ENCODE measurements at regions not wholly inside any gene's neighbourhood (a gene's known extent, or its start where the extent isn't known, plus 50 kb on each side); places are given as distances from the start of the nearest gene placed in this dataset.
"Not testable (repeated sequence)": the region's sequence is repeated elsewhere in the genome, so short reads cannot be mapped to it uniquely, and the experiment has no call there.

DNA sequence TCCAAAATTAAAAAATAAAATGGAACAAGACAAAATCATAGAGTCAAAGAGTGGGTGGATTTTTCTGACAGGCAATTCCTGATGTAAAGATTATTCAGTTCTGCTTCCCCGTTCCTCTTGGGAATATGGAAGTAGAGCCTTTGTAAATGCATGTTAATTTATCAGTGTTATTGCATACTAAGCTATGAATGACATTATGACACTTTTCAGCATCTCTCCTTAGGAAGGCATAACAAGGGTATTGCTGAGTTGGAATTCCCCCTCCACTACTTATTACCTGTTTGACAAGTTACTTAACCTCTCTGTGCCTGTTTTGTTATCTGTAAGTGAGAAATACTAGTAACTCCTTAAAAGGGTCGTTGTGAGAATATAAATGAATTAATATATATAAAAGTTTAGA is 640.4 kb downstream of the LMO4 start:
- DNase-seq, result no peak

DNA sequence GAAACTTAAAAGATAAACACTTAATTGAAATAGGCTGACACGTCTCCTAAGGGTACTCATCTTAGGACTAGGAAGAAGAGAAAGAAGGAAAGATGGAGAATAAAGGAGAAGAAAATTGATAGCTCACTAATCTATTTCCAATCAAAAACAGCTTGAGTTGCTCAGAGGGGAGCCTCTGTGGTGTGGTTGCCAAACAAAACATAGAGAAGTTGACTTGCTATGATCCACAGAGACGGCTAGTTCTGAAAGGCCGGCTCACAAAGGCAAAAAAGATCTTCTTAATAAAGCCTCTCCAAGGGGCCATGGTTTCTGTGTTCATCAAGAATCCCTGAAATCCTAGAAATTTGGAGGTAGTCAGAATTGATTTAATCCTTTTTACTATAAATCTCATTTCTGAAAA is 644.1 kb downstream of the LMO4 start:
- no peak for DNase-seq

DNA sequence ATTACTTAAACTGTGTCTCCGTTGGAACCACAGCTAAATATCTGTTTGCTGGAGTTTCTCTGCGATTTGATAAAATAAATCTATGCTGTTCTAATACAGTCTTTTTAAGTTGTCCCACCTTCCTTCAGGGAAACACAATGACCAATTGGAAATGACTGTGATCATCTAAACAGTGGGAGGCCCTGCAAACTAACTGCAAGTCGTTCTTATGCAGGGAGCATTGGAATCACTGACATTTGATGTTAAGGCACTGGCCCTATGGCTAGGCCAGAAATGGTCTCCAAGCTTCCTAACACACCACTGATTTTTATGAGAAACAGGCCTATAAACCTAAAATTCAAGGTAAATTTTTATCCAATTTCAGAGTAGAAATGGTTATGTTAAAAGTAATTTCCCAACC is 645.2 kb downstream of the LMO4 start:
- no peak for DNase-seq

DNA sequence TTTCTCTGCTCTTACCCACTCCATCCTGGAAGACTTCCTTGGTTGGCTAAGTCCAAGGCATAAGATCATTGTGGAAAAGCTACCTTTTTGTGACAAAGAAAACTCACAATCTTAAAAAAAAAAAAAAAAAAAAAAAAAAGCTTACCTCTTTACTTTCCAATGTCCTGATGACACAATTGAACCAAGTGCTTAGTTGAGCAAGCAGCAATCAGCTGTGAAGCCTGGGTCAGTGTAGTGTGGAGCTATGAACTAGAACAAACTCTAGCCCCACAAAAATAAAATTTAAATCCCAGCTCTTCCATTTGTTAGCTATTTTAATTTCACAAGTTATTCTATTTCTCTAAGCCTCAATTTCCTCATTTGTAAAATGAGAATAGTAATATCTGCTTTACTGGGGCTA is 647.6 kb downstream of the LMO4 start:
- DNase-seq, result no peak

DNA sequence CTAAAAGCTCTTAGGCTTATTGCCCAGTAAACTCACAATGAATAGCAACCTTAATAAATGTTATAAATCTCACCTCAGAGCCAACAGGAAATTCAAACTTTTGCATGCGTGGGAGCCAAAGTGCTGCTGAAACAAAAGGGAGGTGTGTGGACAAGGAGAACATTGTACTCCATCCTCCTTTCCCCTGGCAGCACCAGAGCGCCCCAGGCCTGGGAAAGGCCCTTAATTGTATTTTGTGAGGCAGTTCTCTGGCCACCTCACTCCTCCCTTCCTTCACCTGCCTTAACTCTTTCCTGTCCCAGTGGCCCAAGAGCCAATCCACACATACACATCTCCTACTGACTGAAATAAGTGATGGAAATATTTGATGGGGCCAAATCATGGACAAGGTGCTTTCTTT is 648.5 kb downstream of the LMO4 start:
- DNase-seq, result no peak

DNA sequence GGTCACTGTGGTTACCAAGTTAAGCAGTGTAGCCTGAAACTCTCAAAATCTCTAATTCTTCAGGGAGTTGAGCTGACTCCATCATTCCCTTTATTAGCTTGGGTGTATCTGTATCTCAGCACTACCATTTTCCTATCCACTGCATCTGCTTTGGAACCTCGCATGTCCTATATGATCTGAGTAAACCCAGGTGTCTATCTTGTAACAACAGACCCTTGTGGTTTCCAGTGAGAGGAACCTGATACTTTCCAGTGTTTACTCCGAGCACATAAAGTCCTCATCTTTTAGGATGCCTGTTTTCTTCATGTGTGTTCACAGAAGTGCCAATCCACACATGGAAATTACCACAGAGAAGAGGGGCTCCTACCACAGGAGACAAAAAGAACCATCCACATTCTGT is 650.4 kb downstream of the LMO4 start:
- peak; percentile 12 for DNase-seq

DNA sequence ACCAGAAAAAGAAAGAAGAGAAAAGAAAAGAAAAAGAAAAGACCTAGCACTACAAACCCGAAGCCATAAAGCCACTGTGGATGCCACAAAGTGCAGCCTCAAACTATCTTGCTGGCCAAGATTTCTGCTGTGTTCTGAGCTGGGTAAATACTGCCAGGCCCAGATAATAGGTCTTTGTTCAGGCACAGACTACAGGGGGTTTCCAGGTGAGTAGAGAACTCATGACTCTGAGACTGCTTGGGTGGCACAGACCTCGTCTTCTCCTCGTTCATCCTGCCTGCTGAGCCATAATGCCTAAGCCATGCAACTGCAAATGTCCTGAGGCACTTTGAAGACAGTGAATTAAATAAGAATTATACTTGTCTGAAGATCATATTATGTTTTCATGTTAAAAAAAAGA is 651.8 kb downstream of the LMO4 start:
- DNase-seq, result no peak

DNA sequence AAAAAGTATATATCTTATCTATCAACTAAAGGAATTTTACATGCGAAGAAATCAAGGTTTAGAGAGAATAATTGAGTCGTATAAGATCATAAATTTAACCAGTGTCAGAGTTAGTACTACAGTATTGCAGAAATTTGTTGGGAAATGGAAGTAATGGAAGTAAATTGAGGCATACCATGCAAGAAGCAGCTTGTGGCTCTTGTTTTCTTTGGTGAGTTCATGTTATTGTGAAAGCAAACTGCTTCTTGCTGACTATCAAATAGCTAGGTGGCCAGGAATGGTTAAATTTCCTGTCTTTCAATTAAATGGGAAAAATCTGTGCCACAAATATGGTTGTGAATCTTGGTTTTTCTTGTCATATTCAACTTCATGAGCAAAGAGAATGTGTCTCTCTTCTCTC is 652.7 kb downstream of the LMO4 start:
- no peak for DNase-seq

DNA sequence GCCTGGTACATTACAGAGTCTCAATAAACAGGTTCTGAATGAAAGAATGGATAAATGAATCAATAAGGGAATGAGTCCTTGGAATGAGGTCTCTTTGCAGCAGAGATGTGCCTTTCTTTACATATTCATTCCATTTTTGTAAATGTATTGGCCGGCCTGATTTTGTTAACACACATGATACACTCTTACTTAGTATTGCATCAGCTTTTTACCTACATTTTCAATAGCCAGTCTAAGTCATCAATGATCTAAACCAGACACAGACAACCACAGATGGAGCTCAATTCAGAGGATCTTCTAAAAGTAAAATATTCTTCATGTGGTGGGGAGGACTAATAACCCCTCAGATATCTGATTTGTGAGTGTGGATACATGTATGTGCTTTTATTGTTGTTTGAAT is 653.1 kb downstream of the LMO4 start:
- peak; percentile 39 for DNase-seq

DNA sequence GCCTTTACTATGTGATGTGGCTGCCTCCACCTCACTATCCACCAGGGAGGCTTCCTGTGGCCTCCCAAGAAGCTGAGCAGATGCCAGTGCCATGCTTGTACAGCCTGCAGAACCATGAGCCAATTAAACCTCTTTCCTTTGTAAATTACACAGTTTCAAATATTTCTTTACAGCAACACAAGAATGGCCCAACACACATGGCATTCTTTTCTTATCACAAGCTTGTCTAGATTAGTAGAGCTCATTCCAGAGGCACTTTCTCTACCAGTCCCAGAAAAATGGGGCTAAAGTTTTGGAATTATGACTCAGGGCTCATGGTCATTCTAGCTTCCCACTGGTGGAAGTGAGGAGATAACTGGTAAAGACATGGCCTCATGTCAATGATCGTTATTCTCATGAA is 655.2 kb downstream of the LMO4 start:
- DNase-seq, result no peak

DNA sequence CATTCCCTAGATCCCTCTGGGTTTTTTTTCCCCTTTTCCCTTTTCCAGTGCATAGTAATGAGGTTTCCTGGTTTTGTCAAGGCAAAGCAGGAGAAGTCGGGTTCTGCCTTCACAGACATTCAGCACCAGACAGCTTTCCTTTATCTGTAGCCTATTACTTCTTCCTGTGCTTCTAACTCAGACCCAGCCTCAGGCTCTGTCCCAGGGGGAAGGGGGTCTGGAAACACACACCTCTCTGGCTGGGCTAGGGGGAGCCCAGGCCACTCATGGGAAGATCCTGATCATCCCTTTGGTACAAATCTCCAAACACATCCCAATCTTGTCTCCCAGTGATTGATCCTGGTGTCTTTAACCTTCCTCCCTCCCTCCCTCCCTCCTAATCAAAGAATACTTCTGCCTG is 656.4 kb downstream of the LMO4 start:
- no peak for DNase-seq

DNA sequence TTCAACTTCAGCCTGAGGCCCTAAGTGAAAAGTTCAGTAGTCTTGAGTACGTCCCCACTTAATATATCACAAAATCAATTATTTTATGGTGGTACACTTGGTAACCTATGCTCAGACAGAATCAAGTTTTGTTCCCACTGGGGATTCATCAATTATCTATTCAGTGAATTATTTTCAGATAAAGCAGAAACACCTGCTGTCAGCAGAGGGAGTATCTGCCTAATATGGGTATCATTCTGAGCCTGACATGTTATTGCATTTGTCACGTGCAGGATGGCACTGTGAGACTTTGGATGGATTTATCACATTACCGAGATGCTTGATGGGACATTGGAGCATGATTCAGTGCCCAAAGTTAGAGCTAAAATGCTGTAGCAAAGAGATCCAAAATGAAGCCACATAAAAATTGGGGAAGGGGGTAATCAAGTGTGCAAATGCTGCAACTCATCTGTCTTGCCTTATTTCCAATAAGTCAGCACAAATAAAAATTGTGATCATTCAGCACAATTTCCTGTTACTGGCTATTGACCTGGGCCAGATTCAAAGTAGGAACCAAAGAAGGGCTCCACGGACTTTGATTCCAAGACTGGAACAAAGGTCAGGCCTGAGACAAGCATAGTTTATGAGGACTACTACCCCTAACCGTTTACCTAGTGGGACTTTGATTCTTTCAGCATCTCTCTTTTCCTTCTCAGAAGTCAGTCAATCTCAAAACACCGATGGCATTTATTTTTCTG is 657.6 kb downstream of the LMO4 start:
- DNase-seq, result no peak

DNA sequence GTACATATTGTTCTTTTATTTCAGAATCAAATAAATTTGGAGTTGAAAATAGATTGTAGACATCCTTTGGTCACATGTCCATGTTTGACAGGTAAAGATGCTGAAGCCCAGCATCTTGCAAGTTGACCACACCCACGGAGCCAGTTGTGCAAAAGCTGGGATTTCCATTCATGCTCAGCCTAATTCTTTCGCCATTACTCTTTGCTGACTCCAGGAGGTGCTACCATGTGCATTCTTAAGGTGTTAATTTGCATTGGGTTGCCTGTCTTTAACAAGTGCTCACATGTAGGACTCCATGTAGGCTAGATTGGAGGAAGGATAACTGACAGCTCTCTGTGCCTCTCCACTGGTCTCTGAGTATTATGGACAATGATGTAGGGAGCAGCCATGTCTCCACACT is 660.7 kb downstream of the LMO4 start:
- DNase-seq, result no peak

DNA sequence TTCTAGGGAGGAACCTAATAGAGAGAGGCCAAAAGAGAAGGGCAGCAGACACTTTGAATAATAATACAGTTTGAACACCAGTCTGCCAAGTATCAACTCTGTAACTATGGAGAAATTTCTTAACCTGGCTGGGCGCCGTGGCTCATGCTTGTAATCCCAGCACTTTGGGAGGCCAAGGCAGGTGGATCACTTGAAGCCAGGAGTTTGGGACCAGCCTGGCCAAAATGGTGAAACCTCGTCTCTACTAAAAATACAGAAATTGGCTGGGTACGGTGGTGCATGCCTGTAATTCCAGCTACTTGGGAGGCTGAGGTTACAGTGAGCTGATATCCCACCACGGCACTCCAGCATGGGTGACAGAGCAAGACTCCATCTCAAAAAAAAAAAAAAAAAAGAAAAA is 663.9 kb downstream of the LMO4 start:
- not testable (repeated sequence) for DNase-seq

DNA sequence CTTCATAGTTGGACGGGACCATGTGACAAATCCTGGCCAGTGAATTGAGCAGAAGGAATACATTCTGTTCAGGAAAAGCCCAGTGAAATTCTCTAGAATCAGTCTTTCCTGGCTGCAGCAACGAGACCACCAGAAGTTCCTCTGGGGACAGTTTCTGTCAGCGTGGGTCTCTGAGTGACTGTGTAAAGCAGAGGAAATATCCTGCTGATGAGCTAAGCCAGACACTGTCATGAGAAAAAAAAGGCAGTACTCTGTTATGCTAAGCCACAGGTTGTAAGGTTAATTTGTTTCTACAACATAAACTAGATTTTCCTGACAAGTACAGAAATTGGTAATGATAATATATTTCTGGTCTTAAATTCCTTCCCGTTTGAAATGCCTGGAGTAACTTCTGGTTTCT is 664.4 kb downstream of the LMO4 start:
- no peak for DNase-seq

DNA sequence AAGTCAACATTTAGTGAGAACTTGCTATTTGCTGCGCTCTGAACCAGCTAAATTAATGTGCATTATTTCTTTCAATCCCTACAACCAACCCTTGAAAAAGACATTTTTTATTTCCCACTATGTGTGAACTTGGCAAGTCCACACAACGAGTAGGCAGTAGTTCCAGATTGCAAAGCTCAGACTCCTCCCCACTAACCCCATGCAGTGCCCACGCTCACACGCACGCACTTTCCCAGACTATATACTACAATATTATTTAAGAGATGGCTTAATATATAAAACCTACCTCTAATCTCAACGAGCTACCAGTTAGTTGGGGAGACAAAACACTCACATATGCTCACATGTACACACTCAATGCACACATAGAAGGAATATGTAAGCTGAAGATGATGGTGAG is 671.2 kb downstream of the LMO4 start:
- DNase-seq, result no peak

DNA sequence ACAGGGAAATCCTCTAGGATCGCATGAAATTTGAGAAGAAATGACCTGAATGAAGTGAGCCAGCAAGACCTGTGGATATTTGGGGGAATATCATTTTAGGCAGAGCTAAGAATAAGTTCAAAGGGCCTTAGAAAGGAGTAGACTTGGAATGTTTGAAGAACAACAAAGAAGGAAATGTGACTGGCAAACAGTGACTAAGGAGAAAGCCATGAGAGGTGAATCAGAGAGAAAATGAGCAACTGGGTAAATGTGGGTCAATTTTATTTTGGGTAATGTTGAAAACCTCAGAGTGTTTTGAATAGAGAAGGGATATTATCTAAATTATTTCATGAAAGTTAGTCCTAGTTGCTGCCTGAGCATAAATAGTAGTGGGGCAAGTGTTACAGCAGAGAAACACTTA is 672.8 kb downstream of the LMO4 start:
- no peak for DNase-seq

DNA sequence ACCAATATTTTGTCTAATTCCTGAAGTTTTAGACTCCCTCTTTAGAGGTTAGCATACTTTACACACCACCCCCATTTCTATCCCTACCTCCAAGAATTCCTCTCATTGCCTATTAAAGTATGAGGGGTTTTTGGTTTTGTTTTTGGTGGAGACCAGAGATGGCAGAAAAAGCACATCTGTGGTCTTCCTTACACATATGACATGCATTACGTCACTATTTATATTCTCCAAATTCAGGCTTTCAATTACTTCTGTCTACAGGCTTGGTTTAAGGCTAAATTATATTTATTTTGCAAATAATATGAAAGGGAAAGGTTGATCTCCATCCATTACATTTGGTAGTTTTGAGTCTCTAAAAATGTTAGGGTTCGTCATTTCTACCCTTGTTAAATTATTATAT is 674.6 kb downstream of the LMO4 start:
- DNase-seq, result no peak

DNA sequence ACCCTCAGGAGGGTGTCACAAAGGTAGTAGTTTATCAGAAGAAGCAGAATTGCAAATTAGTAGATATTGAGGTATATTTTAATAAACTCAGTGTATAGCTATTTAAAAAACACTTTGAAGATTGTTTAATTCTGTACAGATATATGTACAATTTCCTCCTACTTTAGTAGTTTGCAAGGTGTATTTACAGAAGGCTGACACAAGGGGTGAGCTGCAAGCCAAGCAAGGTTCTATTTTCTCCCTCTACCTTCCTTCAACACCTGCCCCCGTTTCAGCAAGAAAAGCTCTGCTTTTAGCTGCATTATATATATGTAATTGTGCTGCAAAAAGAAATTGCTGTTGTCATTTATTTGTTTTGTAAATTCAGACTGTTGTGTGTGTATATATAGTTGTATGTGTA is 674.2 kb upstream of the PKN2 start:
- DNase-seq, result no peak

DNA sequence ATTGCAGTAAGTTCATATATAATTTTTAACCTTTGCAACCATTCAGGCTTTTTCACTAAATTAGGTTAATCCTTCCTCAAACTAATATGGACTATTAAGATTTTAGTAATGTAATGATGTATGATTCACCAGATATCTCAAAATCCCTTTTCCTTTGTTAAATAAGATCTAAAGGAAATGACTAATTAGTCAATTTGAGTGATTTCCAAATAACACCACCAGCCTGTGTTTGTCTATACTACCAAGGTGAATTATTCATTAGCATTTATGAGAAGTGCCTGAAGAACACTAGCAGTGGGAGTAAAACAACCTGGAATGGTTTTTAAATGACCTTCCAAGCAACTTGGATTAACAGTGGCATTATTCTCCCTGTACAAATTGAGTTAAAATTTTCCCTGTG is 670.6 kb upstream of the PKN2 start:
- no peak for DNase-seq

DNA sequence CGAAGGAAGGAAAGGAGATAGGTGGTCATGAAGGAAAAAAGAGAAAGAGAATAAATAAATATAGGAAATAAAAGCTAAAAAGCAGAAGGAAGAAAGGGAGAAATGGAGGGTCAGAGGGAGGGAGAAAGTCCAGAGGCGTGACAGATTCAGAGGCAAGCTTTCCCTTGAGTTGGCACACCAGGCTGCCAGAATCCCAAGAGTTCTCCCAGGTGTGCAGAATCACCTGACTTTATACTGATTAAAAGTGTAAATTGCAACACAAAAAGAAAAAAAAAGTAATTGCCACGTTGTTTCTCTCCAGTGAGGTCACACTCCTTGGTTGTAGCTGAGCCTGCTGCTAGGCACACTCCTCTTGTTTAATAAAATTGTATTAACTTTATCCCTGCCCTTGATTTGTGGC is 669.9 kb upstream of the PKN2 start:
- no peak for DNase-seq

DNA sequence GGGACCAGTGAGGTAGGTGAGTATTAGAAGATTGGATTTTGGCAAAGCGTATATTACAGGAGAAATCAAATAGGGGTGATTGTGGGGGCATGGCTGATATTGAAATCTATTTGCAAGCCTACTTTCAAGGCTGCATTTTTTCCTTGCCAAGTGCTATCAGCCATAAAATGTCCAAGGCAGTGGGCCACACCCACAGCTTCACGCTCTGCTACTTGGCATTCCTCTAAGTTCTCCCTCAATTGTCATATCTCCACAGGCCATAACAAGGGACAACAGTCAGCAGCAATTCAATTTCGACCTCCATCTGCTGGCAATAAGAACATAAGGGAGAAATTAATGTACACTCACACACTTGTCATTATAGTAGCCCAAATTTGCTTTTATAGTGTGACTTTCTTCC is 667.1 kb upstream of the PKN2 start:
- DNase-seq, result no peak

DNA sequence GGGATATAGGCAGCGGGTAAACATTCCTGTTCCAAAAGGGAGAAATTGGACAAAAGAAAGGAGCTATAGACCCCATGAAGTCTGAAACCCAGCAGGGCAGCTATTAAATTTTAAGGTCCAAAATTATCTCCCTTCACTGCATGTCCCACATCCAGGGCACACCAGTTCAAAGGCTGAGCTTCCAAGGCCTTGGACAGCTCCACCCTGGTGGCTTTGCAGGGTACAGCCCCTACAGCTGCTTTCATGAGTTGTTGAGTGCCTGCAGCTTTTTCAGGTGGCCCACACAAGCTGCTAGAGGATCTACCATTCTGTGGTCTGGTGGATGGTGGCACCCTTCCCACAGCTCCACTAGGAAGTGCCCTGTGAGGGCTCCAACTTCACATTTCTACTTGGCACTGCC is 662.5 kb upstream of the PKN2 start:
- DNase-seq, result no peak

DNA sequence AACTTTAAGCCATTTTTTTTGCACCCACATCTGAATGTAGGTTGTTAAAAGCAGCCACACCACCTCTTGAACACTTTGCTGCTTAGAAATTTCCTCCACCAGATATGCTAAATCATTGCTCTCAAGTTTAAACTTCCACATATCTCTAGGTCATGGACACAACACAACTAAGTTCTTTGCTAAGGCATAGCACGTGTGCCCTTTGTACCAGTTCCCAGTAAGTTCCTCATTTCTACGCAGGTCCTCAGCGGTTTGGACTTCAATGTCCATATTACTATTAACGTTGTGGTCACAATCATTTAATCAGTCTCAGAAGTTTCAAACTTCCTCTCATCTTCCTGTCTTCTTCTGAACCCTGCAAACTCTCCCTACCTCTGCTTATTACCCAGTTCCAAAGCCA is 661.6 kb upstream of the PKN2 start:
- peak; percentile 77 for DNase-seq

DNA sequence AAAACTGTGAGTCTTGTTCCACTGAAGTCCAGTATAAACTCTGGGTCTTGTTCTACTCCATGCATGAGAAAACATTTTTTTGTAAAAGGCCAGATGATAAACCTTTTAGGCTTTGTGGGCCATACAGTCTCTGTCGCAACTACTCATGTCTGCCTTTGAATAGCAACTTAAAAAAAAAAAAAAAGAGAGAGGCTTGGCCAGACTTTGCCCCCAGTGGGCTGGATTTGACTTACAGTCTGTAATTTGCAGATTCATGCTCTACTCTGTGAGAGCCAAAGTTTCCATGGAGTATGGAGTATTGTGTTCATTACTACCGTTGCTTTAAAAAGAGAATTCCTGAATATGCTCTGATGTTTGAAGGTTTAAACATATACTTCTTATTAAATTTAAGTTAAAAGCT is 654.9 kb upstream of the PKN2 start:
- DNase-seq, result peak; percentile 2

DNA sequence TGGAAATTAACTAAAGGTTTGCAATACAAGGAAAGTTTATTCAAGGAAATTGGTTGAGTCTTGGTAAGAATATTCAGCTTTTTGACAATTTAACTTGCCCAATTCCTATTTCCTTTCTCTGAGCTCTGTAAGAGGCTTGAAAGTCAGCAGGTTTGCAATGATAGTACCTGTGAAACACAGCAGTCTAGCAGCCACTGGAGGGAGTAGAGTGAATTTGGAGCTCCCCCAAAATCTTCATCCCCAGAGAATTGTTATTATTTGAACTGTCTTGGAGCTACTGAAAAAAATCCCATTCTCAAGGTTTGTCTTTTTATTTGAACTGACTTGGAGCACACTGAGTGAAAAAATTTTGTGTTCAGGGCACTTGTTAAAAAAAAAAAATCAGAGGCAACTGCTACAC is 654.2 kb upstream of the PKN2 start:
- no peak for DNase-seq

Data from OCI-M1 (cell line).